Globus pallidus (tissue), 1 donor: ENCODE measurements at regions not wholly inside any gene's neighbourhood (a gene's known extent, or its start where the extent isn't known, plus 50 kb on each side); places are given as distances from the start of the nearest gene placed in this dataset.

ENCODE experiments used
- DNase-seq: peaks from one replicate; pipeline ENCODE4 v3.0.0-alpha.2; 2015; ENCODE audit warnings: low spot score

DNA sequence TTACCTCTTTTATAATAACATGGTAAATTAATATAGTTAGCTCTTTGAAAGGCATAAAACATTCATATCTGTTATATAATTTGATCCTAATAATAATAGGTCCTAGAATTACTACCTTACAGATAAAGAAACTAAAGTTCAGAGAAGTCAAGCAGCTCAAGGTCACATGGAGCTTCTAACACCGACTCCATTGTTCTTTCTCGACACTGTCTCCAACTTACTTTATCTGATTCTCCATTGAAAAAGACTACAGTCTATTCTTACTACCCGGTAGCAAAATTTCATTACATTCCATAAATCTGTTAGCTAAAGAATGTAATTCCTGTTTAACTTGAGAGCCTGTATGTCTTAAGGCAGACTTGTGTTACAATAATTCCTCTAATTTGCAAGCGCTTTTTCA is 96.3 kb upstream of the TMEM161B start:
- DNase-seq: peak; percentile 17

DNA sequence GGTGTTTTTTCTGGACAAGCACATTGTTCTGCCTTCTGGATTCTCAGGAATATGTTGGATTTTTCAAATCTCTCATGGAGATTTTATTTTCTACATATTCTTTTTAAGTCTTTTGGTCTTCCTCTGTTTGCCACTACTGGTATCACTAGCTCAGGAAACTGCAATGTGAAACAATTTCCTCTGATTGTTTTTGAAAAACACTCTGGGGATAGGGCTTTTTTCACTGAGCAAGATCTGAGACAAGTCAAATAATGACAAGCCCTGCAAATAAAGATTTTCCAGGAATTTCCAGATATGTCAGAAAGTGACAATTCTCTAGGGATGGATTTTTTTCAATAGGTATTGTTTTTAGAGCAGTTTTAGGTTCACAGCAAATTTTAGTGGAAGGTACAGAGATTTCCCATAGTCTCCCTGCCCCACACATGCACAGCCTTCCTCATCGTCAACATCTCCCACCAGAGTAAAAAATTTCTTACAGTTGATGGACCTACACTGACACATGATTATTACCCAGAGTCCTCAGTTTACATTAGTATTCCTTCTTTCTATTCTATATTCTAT is 86.9 kb upstream of the TMEM161B start:
- no peak for DNase-seq

DNA sequence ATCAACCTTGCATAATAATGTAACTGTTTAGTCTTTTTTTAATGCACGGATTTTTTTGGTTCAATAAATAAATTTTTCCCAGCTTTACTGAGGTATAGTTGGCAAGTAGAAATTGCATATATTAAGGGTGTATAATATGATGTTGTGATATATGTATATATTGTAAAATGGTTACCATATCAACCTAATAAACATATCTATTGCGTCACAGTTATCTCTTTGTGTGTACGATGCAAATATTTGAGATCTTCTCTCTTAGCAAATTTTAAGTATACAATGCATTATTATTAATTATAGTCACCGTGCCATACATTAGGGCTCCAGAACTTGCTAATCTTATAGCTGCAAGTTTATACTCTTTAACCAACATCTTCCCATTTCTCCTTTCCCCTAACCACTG is 57.2 kb upstream of the TMEM161B start:
- DNase-seq: no peak

- DNase-seq: no peak
These were observed 54.1 kb upstream of the TMEM161B start for GRCh38 chr5:88322785-88323184.
